H1 (cell line): ENCODE measurements at regions not wholly inside any gene's neighbourhood (a gene's known extent, or its start where the extent isn't known, plus 50 kb on each side); places are given as distances from the start of the nearest gene placed in this dataset.

Source experiments
- CTCF ChIA-PET: fragments of 300-600 bp; sonication (Branson Sonifier 250); formaldehyde crosslinking; loops from one replicate; lab custom pipeline; 2021; ENCODE audit not compliant: partially characterized antibody; lab: Charles Lee
- POLR2A ChIA-PET: fragments of 300-600 bp; sonication (Branson Sonifier 250); formaldehyde crosslinking; loops from one replicate; lab custom pipeline; 2021; ENCODE audit warnings: inconsistent platforms; ENCODE audit not compliant: partially characterized antibody; lab: Charles Lee
- DNase-seq, 2 experiments: peaks; one replicate each; pipeline versions ENCODE4 v3.0.0 to v3.0.0-alpha.2; 2010 to 2022; ENCODE audit warnings: low spot score in 2 of 2, low read depth in 1 of 2, mixed read lengths in 1 of 2
- FAIRE-seq: peaks from 2 replicates; lab custom pipeline; 2011; peaks lifted over from hg19 to GRCh38; lab: Jason Lieb, UNC
- H2AFZ ChIP-seq: 2 replicates; pipeline ENCODE4 v1.8.1; 2012; ENCODE audit warnings: low read length, inconsistent platforms
- H2AK5ac ChIP-seq: 2 replicates; pipeline ENCODE4 v1.6.1; 2013; ENCODE audit warnings: low read depth, low read length
- H2BK120ac ChIP-seq: replicated peaks from 2 replicates; pipeline ENCODE3; 2013; ENCODE audit warnings: low read depth, low read length, inconsistent platforms
- H2BK12ac ChIP-seq: 2 replicates; pipeline ENCODE4 v1.6.1; 2013; ENCODE audit warnings: low read depth, low read length
- H2BK15ac ChIP-seq: 2 replicates; pipeline ENCODE4 v1.6.1; 2013; ENCODE audit warnings: low read length
- H2BK20ac ChIP-seq: 2 replicates; pipeline ENCODE4 v1.6.1; 2013; ENCODE audit warnings: low read length
- H2BK5ac ChIP-seq: 2 replicates; pipeline ENCODE4 v1.6.1; 2013; ENCODE audit warnings: low read depth, low read length
- H3K14ac ChIP-seq: 2 replicates; pipeline ENCODE4 v1.6.1; 2013; ENCODE audit warnings: inconsistent platforms; ENCODE audit not compliant: insufficient read length
- H3K18ac ChIP-seq: 2 replicates; pipeline ENCODE4 v1.6.1; 2013; ENCODE audit warnings: low read length; ENCODE audit errors: extremely low read depth
- H3K23ac ChIP-seq: 2 replicates; pipeline ENCODE4 v1.6.1; 2013; ENCODE audit warnings: inconsistent platforms; ENCODE audit not compliant: insufficient read length
- H3K23me2 ChIP-seq: 2 replicates; pipeline ENCODE4 v1.6.1; 2013; ENCODE audit warnings: low read depth, low read length
- H3K27ac ChIP-seq: 2 replicates; pipeline ENCODE4 v1.6.1; 2011; ENCODE audit warnings: low read depth, low read length, inconsistent platforms
- H3K27me3 ChIP-seq, 4 experiments: replicated peaks in 1 of 4; 1 replicate in 1 of 4; 2 replicates in 3 of 4; pipeline versions ENCODE4 v1.6.1 to v1.8.1; 2011 to 2013; ENCODE audit warnings: low read length in 3 of 4, mild to moderate bottlenecking in 3 of 4, inconsistent platforms in 2 of 4, mixed read lengths in 2 of 4, moderate library complexity in 1 of 4; ENCODE audit not compliant: control insufficient read depth in 3 of 4, insufficient read depth in 3 of 4; ENCODE audit errors: extremely low read depth in 1 of 4
- H3K36me3 ChIP-seq, 4 experiments: 2 replicates each; pipeline versions ENCODE4 v1.6.1 to v1.8.1; 2011 to 2013; ENCODE audit warnings: mild to moderate bottlenecking in 4 of 4, low read length in 3 of 4, moderate library complexity in 2 of 4, control low read depth in 1 of 4, inconsistent platforms in 1 of 4; ENCODE audit not compliant: insufficient read depth in 4 of 4, control insufficient read depth in 2 of 4
- H3K4ac ChIP-seq: replicated peaks from 2 replicates; pipeline ENCODE3; 2013; ENCODE audit warnings: low read length, low read depth, mixed read lengths, inconsistent platforms; ENCODE audit not compliant: insufficient read length
- H3K4me1 ChIP-seq, 4 experiments: replicated peaks in 1 of 4; 1 replicate in 1 of 4; 2 replicates in 3 of 4; pipeline versions ENCODE4 v1.6.1 to v1.8.1; 2011 to 2013; ENCODE audit warnings: low read length in 3 of 4, inconsistent platforms in 2 of 4, mixed read lengths in 1 of 4; ENCODE audit not compliant: insufficient read depth in 4 of 4, control insufficient read depth in 3 of 4
- H3K4me2 ChIP-seq, 2 experiments: 2 replicates each; pipeline versions ENCODE4 v1.6.1 to v1.8.1; 2011 to 2013; ENCODE audit warnings: low read depth in 2 of 2, low read length in 2 of 2, control low read depth in 1 of 2, inconsistent platforms in 1 of 2, mild to moderate bottlenecking in 1 of 2; ENCODE audit not compliant: insufficient read depth in 1 of 2
- H3K4me3 ChIP-seq, 4 experiments: fragments of 200-600, 300-600 bp in 1 of 4; sonication (generic), shearing (Covaris generic), sonication (Bioruptor Twin) in 1 of 4; 2 replicates each; pipeline versions ENCODE4 v1.5.1 to v1.8.1; 2011 to 2016; ENCODE audit warnings: low read length in 4 of 4, low read depth in 3 of 4, control low read depth in 2 of 4, inconsistent platforms in 2 of 4, mild to moderate bottlenecking in 2 of 4, mixed read lengths in 1 of 4, moderate library complexity in 1 of 4; ENCODE audit not compliant: insufficient read depth in 2 of 4; ENCODE audit errors: extremely low read depth in 1 of 4
- H3K56ac ChIP-seq: replicated peaks from 2 replicates; pipeline ENCODE3; 2013; ENCODE audit warnings: low read depth, mild to moderate bottlenecking, mixed read lengths, low read length, inconsistent platforms; ENCODE audit not compliant: insufficient read length
- H3K79me1 ChIP-seq: 2 replicates; pipeline ENCODE4 v1.6.1; 2013; ENCODE audit warnings: low read depth, low read length, control low read depth
- H3K79me2 ChIP-seq, 2 experiments: 2 replicates each; pipeline versions ENCODE4 v1.6.1 to v1.8.1; 2012 to 2013; ENCODE audit warnings: low read length in 2 of 2, mild to moderate bottlenecking in 2 of 2, inconsistent platforms in 1 of 2; ENCODE audit not compliant: insufficient read depth in 2 of 2, control insufficient read depth in 1 of 2
- H3K9ac ChIP-seq, 4 experiments: replicated peaks in 1 of 4; 1 replicate in 1 of 4; 2 replicates in 3 of 4; pipeline versions ENCODE4 v1.6.1 to v1.8.1; 2011 to 2013; ENCODE audit warnings: low read depth in 3 of 4, low read length in 3 of 4, control low read depth in 2 of 4, mild to moderate bottlenecking in 2 of 4, moderate library complexity in 2 of 4, inconsistent platforms in 1 of 4; ENCODE audit errors: extremely low read depth in 1 of 4
- H3K9me3 ChIP-seq, 2 experiments: 2 replicates each; pipeline versions ENCODE4 v1.6.1 to v1.8.1; 2012 to 2013; ENCODE audit warnings: mild to moderate bottlenecking in 2 of 2, moderate library complexity in 2 of 2, control low read depth in 1 of 2, inconsistent platforms in 1 of 2, low read depth in 1 of 2, low read length in 1 of 2, mixed read lengths in 1 of 2; ENCODE audit not compliant: insufficient read depth in 2 of 2
- H4K20me1 ChIP-seq, 2 experiments: replicated peaks in 1 of 2; 2 replicates each; pipeline versions ENCODE3 to v1.8.1; 2011 to 2013; ENCODE audit warnings: inconsistent platforms in 2 of 2, low read length in 2 of 2, mild to moderate bottlenecking in 1 of 2; ENCODE audit not compliant: insufficient read depth in 2 of 2, control insufficient read depth in 1 of 2
- H4K5ac ChIP-seq: 2 replicates; pipeline ENCODE4 v1.6.1; 2013; ENCODE audit warnings: low read length, low read depth, mixed read lengths, inconsistent platforms; ENCODE audit not compliant: insufficient read length
- H4K8ac ChIP-seq: 2 replicates; pipeline ENCODE4 v1.8.0; 2013; ENCODE audit warnings: mild to moderate bottlenecking, moderate library complexity, low read length, inconsistent platforms; ENCODE audit not compliant: insufficient read depth; ENCODE audit errors: extremely low read depth
- H4K91ac ChIP-seq: replicated peaks from 2 replicates; pipeline ENCODE3; 2013; ENCODE audit warnings: low read length, mixed read lengths, inconsistent platforms; ENCODE audit not compliant: insufficient read length
- HDAC6 ChIP-seq: IDR thresholded peaks from one replicate; pipeline ENCODE4 v1.7.1; 2012; ENCODE audit warnings: low read depth, mild to moderate bottlenecking, inconsistent platforms, low read length, moderate library complexity
- NANOG ChIP-seq: IDR thresholded peaks from 2 replicates; pipeline ENCODE4 v1.6.1; 2011; ENCODE audit warnings: low read length, low read depth, mild to moderate bottlenecking, inconsistent platforms; ENCODE audit not compliant: insufficient read depth, poor library complexity, severe bottlenecking
- RAD21 ChIP-seq, 2 experiments: IDR thresholded peaks in 1 of 2; conservative IDR thresholded peaks in 1 of 2; 2 replicates each; pipeline ENCODE4 v1.6.1; 2011; ENCODE audit warnings: low read depth in 2 of 2, low read length in 2 of 2, improper control_type of control experiment in 1 of 2, inconsistent platforms in 1 of 2, mild to moderate bottlenecking in 1 of 2, moderate library complexity in 1 of 2
- RBBP5 ChIP-seq: IDR thresholded peaks from 2 replicates; pipeline ENCODE4 v1.7.1; 2012; ENCODE audit warnings: low read depth, mild to moderate bottlenecking, inconsistent platforms, low read length, moderate library complexity, borderline replicate concordance
- RNF2 ChIP-seq: fragments of 200-900, 300-1000 bp; sonication (generic); IDR thresholded peaks from 2 replicates; pipeline ENCODE4 v1.7.1; 2016; ENCODE audit warnings: borderline replicate concordance, low read depth, mild to moderate bottlenecking, antibody characterized with exemption, low read length; ENCODE audit not compliant: poor library complexity, severe bottlenecking; ENCODE audit errors: missing control alignments
- TEAD4 ChIP-seq: IDR thresholded peaks from 2 replicates; pipeline ENCODE4 v1.6.1; 2012; ENCODE audit warnings: low read depth, low read length, inconsistent platforms, mixed read lengths
- WGBS, 2 experiments: shearing (Covaris generic) in 1 of 2; methylation state at CpG; one replicate each; pipeline versions ENCODE4 v1.1.6 to v1.1.7; 2013 to 2015; ENCODE audit warnings: low lambda C conversion rate in 2 of 2, mixed read lengths in 2 of 2, inconsistent platforms in 1 of 2, low coverage in 1 of 2, missing lambda C conversion rate in 1 of 2; ENCODE audit not compliant: insufficient replicate concordance in 2 of 2, insufficient coverage in 1 of 2, insufficient read length in 1 of 2; ENCODE audit errors: extremely low coverage in 1 of 2, missing lambda C conversion rate in 1 of 2; 5-methylcytosine and 5-hydroxymethylcytosine counted together
- TF ChIP-seq, protein P1 (sequence below), 3 experiments: IDR thresholded peaks; 1 replicate in 2 of 3; 2 replicates in 1 of 3; pipeline versions ENCODE4 v1.5.1 to v1.6.1; 2011; ENCODE audit warnings: low read length in 3 of 3, mild to moderate bottlenecking in 3 of 3, inconsistent platforms in 2 of 3, low read depth in 1 of 3, moderate library complexity in 1 of 3; ENCODE audit not compliant: insufficient read depth in 1 of 3; ENCODE audit errors: control extremely low read depth in 1 of 3

DNA sequence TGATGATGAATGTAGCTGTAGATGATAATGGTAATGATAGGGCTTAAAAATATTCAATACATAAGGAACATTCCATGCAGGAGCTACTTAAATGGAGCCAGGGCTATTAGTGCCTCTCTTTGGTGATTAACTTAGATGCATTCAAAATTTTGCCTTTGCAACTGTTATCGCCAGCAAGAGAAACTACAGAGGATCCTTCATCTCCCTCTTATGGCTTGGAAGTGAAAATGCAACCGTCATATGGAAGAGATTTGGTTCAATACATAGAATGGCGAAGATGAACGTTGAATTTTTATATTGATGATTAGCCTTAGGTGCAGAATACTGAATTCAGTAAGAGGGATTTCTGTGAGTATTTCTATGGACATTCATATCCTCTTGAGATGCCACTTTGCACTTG is 134.5 kb upstream of the NLGN4X start:
- Histone ChIP-seq H4K20me1 (no peaks in the 10 kb centered on the region), H3K79me1 (no peaks in the 10 kb centered on the region), H3K18ac (no peak overlapping the region), H3K36me3 (no peaks in the 10 kb centered on the region), H4K5ac (no peak overlapping the region), H3K4ac (no peak overlapping the region), H2BK120ac (no peak overlapping the region), H3K4me2 (no peak overlapping the region), H3K4me3 (no peak overlapping the region), H2BK15ac (no peak overlapping the region), H3K23ac (no peak overlapping the region), H3K9ac (no peak overlapping the region), H3K56ac (no peak overlapping the region), H2AFZ (no peak overlapping the region), H3K23me2 (no peaks in the 10 kb centered on the region), H3K14ac (no peak overlapping the region), H2AK5ac (no peak overlapping the region), H4K8ac (no peak overlapping the region), H3K27me3 (no peaks in the 10 kb centered on the region), H3K4me1 (peaks cover 0 to 3% (median under 1%) of the 10 kb centered on the region in 4 experiments; a peak in 2 of 7 replicates), H2BK12ac (no peak overlapping the region; the same call in 1 of the 2 replicates), H3K9me3 (no peaks in the 10 kb centered on the region), H2BK5ac (no peak overlapping the region), H2BK20ac (no peak overlapping the region), H3K79me2 (no peaks in the 10 kb centered on the region), H4K91ac (no peak overlapping the region), H3K27ac (no peak overlapping the region)
- ChIA-PET CTCF (interaction anchor here (0.6 to 2.0 kb wide), 15 partner anchors 9 to 685 kb away, joined by 3 to 8 read pairs (median 3); no protein-coding TSS in a partner anchor), POLR2A (no interaction called here)
- FAIRE-seq (peak; percentile 95), DNase-seq (no peak)
- 61% methylated on average over 4 of the region's 4 CpGs; no CpG with 5 or more reads in 1 of the 2 experiments for WGBS, 2 experiments
- TF ChIP-seq TEAD4, result no peak
- TF ChIP-seq RAD21 (IDR thresholded peaks at IDR 0.05 in 1 of 2, conservative IDR thresholded peaks at IDR 0.05 in 1 of 2; ENCODE audit: low read depth in 2 of 2, low read length in 2 of 2), result peak; percentile 68
- TF ChIP-seq, protein P1, sequence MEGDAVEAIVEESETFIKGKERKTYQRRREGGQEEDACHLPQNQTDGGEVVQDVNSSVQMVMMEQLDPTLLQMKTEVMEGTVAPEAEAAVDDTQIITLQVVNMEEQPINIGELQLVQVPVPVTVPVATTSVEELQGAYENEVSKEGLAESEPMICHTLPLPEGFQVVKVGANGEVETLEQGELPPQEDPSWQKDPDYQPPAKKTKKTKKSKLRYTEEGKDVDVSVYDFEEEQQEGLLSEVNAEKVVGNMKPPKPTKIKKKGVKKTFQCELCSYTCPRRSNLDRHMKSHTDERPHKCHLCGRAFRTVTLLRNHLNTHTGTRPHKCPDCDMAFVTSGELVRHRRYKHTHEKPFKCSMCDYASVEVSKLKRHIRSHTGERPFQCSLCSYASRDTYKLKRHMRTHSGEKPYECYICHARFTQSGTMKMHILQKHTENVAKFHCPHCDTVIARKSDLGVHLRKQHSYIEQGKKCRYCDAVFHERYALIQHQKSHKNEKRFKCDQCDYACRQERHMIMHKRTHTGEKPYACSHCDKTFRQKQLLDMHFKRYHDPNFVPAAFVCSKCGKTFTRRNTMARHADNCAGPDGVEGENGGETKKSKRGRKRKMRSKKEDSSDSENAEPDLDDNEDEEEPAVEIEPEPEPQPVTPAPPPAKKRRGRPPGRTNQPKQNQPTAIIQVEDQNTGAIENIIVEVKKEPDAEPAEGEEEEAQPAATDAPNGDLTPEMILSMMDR (IDR thresholded peaks at IDR 0.05; ENCODE audit: control extremely low read depth in 1 of 3, insufficient read depth in 1 of 3, low read depth in 1 of 3, low read length in 3 of 3), result peak in 1 of 3 experiments; percentile 42; a peak in 2 of 4 replicates
- no peak for TF ChIP-seq RBBP5
- TF ChIP-seq RNF2, result no peak
- TF ChIP-seq NANOG, result no peak
- TF ChIP-seq HDAC6, result no peak
